Stomach (tissue), 4 donors: ENCODE measurements at regions not wholly inside any gene's neighbourhood (a gene's known extent, or its start where the extent isn't known, plus 50 kb on each side); places are given as distances from the start of the nearest gene placed in this dataset.

Experiments used
- POLR2AphosphoS5 ChIP-seq, 3 donors: sonication (generic); formaldehyde crosslinking; IDR thresholded peaks; one replicate each; pipeline ENCODE4 v1.6.1; 2016; ENCODE audit warnings: antibody characterized with exemption in 3 of 3
- TF ChIP-seq, protein P1 (sequence below), 7 experiments: fragments of 450-650 bp in 4 of 7; fragments of 200-600 bp in 3 of 7; sonication (generic) in 3 of 7; IDR thresholded peaks; one replicate each; pipeline ENCODE4 v1.5.1; 2016 to 2019; ENCODE audit warnings: antibody characterized with exemption in 7 of 7, control low read depth in 2 of 7, mild to moderate bottlenecking in 1 of 7

DNA sequence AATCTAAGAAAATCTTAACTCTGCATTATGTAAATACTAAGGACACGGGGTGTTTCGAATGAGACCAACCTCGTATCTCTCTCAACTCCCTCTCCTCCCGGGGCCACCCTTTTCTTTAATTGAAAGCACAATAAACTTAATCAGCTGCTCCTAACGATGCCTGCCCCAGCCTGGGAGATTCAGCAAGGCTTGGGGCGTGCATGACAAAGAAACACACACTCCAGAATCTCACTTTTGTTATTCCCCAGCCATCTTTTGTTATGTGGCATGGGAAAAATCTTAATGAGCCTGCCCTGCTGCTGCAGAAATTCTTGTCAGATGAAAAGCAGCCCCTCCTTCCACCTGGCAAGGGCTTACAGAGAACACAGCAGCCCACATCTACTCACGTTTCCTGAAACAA, 117.4 kb downstream of the TTLL2 start:
- TF ChIP-seq, protein P1, sequence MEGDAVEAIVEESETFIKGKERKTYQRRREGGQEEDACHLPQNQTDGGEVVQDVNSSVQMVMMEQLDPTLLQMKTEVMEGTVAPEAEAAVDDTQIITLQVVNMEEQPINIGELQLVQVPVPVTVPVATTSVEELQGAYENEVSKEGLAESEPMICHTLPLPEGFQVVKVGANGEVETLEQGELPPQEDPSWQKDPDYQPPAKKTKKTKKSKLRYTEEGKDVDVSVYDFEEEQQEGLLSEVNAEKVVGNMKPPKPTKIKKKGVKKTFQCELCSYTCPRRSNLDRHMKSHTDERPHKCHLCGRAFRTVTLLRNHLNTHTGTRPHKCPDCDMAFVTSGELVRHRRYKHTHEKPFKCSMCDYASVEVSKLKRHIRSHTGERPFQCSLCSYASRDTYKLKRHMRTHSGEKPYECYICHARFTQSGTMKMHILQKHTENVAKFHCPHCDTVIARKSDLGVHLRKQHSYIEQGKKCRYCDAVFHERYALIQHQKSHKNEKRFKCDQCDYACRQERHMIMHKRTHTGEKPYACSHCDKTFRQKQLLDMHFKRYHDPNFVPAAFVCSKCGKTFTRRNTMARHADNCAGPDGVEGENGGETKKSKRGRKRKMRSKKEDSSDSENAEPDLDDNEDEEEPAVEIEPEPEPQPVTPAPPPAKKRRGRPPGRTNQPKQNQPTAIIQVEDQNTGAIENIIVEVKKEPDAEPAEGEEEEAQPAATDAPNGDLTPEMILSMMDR (IDR thresholded peaks at IDR 0.05) = no peak
- TF ChIP-seq POLR2AphosphoS5 (IDR thresholded peaks at IDR 0.05) = no peak
